Stimulated activated CD4-positive, alpha-beta T cell treated with anti-CD3 and anti-CD28 coated beads, TNF-alpha, amount 100 ng/mL, for 1 hour (primary cell): ENCODE measurements at regions not wholly inside any gene's neighbourhood (a gene's known extent, or its start where the extent isn't known, plus 50 kb on each side); places are given as distances from the start of the nearest gene placed in this dataset.

Experiments used
- DNase-seq, 3 donors: peaks; one replicate each; pipeline ENCODE4 v3.0.0-alpha.2; 2020; ENCODE audit warnings: low read depth in 3 of 3, low spot score in 1 of 3

DNA sequence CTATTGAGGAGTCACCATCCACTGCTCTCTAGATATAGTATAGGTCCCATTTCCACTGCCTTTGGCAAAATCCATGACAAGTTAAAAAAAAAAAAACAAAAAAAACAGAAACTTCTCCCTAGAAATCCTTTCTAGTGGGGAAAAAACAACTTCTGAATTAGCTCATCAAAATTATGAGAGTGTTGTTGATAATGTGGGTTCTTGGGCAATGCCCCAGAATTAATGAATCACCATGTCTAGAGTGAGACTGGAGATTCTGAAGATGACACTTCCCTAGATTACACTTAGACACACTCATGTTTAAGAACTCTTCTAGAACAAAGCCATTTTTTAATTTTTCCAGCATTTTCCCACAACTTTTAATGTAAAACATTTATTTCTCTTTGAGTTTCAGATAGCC lies 728.0 kb upstream of the C9orf72 start:
- DNase-seq, result no peak

DNA sequence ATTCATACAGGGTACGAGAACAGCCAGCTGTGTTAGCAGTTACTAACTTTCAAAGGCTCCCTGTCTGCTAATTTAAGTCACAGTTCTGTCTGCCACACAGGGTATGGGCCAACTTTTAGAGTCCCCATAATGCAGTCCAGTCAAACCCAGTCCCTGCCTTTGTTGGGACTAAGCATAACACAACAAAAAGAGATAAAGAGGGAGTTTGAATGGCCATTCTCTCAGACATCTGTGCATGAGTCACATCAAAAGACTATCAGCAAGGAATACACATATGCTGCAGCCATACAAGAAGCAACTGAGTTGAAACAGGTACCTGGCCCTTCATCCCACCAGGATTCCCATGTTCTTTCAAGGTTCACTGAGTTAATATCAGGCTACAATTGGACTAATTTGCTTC lies 744.5 kb upstream of the C9orf72 start:
- no peak for DNase-seq

DNA sequence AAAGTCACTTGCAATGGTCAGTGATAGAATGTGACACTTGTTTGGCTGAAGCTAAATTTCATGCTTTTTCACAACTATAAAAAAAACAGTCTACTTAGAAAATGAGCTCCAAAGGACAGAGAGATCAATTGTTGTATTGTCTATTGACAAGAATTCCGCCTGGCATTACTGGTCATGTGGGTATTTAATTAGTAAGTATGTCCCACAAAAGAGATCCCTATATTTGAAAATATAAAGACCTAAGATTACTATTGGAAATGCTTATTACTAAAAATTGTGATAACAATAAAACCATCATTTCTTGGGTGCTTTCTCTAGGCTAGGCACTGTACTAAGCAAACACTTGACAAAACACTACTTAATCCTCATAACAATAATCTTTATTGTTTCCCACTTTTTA lies 745.2 kb upstream of the C9orf72 start:
- DNase-seq, result no peak

DNA sequence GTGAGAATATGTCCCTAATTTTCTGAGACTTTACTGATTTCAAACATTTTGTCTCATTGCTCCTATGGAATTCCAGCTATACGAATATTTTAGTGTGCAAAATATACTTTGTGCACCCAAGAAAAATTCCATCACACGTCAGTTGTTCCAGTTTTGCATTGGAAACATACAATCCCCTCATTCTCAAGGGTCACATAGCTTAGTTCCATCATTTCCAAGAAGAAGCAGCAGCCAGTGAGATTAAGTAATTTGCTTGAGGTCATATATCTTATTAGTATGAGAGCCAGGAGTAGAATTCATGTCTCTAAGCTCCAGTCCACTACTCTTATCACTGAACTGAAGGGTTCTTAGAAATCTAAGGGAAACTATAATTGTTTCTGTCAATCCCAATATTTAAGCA lies 746.7 kb upstream of the C9orf72 start:
- no peak for DNase-seq

DNA sequence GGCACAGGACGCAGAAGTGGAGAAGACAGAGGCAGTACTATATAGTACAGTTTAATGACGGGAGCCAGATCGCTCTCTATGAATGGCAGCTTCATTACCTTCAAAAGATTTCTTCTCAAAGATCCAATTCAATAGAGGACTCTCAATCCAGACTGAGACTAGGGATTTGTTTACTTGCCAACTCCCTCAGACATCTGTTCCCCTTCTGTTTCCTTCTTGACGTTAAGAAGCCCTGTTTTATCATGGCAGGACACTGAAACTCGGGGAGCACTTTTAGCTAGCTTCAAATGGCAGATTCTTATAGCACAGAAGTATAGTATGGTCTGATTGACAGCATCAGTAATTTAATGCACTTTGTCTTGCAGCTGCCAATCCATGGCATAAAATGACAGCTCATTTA lies 747.3 kb upstream of the C9orf72 start:
- no peak for DNase-seq

DNA sequence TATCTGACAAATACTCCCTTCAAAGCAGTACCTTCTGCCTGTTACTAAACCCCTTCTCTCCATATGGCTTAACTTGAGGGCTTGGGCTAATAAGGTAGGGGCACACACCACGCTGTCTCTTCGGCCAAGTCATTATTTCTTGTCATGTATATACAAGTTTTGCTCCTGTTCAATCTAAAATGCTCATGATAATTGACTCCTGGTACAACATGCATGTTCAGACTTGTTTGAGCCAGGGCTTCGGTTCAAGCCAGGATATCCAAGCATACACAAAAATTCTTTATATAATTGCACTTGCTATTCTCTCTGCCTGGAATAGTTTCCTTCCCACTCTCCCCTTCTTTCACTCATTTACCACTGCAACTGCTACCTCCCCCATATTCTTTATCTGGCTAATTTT lies 756.0 kb upstream of the C9orf72 start:
- DNase-seq, result no peak

DNA sequence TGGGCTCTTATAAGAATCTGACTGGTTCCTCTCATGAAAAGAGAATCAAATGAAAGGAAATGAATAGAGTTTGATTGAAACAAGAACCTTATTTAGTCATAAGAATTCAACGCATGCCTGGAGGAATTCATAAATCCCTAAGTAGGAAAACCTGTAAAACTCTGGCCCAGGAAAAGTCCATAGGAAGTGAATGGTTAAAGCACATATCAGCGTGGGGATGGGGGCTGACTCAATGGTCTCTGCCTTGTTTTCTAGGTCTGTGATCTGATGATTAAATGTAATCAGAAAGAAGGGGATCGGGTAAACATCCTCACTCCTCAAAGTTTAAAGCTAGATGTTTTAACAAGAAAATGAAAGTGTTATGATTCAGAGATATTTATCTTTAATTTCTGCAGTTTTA lies 759.4 kb upstream of the C9orf72 start:
- DNase-seq, result no peak

DNA sequence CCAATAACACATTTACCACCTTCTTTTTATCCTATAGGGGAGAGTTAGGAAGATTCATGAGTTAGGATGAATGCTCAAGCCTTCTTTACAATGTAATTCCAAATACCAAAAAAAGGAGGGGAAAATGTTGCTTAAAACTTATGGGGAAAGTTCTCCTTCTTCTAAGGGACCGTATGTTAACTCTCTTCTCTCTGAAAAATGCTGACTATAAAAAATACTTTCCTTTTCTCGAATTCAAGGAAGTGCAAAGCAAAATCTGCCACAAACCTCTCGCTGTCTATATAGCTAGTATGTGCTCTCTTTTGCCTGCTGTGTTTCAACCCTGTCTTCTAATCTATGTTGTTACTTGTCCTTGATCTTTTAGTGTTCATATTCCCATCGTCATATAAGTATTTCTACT lies 768.6 kb upstream of the C9orf72 start:
- no peak for DNase-seq

DNA sequence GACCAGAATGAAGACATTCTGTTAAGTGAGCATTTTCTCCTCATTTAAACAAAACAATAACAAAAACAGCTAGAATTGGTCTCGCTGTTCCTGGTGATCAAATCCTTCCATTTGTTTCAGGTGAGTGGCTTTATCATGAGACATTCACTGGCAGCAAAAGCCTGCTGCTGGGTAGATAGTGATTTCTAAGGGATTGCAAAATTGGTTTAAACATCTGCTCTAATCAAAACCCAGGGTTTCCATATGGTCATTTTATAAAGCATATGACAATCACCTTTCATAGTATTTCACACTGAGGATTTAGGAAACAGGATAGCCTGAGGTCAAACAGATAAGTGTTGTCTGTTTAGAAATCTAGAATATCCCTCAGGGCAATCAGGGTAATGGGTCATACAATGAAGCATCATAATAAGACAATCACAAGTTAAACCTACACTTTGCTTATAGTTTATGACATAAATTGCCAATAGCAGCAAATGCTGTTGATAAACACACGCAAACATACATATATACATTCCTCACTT lies 769.6 kb upstream of the C9orf72 start:
- DNase-seq, result no peak

DNA sequence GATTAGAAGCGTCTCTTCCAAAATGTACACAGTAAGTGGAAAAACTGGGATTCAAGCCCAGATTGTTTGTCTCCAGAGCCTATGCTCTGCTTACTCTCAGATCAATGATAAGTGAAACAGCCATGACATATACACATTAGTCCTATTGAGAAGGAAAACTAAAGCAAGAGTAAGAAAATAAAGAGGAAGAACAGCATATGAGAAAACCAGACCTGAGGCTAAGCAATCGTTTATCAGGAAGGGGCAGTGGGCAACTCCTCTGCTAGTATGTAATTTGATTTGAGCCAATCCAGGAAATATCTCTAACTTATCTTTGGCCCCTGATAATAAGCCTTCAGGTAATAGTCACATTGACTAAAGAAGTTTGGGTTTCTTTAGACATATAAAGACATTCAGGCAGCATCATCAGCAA lies 789.9 kb upstream of the C9orf72 start:
- no peak for DNase-seq

DNA sequence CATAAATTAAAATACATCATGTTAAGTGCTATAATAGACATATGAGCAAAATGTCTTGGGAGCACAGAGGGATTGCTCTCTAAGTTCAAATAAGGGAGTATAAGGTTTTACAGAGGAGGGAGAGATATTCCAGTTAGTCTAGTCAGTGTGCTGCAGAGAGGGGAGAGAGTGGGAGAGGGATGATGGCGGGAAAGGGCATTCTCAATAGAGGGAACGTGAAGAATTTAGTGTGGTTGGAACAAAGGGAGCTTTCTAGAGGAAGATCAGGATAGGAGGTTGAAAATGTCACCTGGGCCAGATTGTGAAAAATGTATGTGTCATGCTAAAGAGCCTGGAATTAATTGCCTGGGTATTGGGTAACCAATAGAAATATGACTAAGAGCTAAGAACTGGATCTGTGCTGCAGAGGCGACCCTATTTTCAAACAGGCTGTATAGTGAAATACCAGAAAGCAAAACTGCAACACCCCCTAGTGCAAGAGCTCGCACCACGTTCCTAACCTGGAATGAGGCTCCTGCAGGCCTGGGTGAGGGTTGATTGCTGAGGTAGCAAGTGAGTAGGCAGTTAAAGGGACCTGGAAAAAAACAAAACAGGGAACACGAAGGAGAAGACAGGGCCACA lies 791.8 kb upstream of the C9orf72 start:
- DNase-seq, result no peak

DNA sequence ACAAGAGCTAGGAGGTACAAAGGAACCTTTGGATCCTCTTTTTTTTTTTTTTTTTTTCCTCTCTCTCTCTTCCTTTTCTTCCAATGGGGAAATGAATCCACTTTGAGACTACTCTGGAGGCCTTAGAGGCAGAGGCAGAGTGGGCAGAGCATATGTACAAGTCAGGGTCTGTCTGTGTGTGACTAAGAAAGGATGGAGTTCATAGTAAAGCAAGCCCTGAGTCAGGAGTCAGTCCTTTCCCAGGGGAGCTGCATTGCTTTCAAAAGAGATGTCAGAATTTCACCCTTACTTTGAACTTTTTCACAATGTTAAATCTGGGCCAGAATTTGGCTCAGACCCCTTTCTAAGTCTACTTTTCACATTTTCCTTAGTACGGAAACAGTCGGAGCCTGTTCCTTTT lies 792.4 kb upstream of the C9orf72 start:
- DNase-seq, result no peak

DNA sequence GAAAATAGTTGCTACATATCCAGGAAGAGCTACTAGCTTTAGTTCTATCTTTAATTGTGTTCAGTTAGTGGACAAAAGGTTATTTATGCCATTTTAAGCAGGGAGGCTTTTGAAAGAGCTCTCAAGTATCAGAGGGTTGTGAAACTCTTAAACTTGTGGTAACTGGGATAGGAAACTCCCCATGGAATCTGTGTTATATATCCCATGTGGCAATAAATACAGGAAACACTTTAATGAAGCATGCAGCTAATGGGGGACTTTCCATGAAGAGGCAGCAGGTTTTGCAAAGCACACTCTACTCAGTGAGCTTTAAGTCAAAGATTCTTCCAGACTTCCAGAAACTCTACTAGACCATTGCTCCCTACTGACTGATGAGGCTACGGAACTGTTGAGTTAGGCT lies 805.0 kb upstream of the C9orf72 start:
- DNase-seq, result no peak

DNA sequence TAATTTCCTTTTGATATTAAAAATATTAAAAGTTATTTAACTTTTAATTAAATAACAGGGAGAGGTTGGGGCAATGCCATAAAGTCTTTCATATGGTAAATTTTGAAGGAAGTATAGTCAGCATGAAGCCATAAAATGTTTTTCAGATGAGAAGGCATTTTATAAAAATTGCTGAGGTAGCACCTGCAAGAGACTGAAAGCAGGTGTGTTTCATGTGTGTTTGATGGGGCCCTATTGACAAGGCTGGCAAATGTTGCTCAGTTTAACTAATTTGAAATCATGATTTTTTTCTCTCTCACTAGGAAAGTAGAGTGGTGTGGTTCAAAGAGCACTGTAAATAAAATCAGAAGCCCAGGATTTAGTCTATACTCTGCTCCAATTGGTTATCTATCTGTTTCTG lies 805.8 kb upstream of the C9orf72 start:
- DNase-seq, result no peak

DNA sequence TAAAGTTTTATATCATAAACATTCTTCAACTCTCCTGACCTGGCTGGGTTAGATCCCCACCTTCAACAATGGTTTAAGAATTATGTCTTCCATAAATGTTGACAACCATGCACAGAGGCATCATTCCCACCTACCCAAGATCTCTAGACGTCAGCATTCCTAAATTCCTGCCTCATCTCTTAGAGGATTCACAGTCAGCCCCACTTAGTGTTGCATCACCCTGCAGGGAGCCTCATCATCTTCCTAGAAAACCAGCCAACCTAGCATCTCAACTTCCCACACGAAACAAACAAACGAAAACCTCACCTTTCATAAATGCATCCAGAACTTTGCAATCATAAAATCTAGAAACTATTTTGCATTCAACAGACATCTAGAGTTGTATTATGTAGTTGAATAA lies 816.1 kb upstream of the C9orf72 start:
- no peak for DNase-seq

DNA sequence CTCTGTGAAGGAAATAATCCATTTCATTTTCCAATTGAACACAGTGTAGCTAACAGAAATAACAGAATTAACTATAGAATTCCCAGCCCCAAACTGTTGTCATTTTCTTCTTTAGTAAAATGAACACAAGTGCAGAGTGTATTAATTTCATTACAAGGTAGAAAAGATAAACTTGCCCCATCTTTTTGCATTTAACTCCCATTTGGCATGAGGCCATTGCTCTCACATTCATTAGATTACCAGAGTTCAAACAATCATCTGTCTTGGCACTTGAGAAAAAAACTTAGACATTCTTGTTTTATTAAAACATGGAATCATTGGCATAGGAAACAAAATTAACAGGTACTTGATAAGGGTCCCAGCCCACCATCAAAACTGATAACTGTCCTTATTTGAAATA lies 821.5 kb upstream of the C9orf72 start:
- DNase-seq, result no peak

DNA sequence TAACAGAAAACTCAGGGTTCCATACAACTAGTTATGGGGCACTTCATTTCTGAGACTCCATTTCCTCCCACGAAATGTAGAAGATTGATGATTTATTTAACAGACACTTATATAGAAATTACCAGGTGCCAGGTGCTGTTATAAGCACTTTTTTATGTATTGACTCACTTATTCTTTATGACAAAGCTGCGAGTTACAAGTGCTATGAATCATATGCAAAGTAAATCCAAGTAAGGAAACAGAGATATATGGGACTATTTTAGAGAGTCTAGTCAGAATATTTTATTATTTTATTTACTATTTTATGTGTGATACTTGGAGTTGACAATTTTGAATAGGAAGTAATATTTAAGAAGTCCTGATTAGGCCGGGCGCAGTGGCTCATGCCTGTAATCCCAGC lies 822.8 kb upstream of the C9orf72 start:
- no peak for DNase-seq

DNA sequence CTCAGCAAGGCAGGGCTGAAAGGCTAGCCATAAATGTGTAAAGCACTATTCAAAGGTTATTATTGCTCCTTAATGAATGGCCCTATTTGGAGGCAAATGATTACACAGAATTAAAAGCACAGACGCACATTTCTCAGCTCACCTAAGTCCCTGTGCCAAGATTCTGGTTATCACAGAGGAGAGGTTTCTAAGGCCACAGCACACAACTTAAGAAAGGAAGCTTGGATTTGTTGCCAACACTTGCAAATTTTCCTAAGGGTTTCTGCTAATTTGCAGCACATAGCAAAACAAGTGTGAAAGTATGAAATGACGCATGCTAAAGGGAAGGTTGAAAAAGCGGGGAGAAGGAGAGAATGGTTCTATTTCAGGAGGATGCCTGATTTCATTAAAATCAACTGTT lies 834.1 kb upstream of the C9orf72 start:
- DNase-seq, result no peak

DNA sequence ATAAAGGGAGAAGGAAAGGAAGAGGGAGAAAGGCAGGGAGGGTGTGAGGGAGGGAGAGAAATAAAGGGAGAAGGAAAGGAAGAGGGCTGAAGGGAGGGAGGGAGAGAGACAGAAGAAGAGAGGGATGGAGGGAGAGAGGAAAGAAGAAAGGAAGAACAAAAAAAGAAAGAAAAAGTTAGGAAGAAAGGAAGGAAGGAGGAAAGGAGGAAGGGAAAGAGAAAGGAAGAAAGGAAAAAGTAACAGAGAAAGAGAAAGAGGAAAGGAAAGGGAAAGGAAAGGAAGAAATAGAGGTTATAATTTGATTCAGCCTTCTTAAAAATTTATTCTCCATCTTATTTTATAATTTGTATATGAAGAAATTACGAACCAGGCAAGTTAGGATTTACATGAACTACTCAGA lies 836.6 kb upstream of the C9orf72 start:
- DNase-seq, result no peak

DNA sequence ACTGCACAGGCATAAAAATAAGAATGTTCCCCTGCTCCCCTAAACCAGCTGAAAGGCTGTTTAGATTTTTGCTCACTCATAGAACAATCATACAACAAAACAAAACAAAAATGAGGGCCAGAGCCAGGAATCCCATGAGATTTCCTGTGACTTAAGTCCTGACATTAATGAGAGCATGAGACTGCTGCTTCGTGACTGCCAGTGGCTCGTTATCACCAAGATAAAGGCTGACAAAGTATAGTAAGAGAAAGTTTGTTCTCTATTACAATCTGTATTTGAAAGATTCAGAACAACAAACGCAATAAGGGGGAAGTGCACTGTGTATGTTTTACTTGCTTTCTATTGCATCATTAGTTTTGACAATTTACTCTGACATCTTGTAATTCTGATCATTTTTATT lies 837.1 kb upstream of the C9orf72 start:
- no peak for DNase-seq

DNA sequence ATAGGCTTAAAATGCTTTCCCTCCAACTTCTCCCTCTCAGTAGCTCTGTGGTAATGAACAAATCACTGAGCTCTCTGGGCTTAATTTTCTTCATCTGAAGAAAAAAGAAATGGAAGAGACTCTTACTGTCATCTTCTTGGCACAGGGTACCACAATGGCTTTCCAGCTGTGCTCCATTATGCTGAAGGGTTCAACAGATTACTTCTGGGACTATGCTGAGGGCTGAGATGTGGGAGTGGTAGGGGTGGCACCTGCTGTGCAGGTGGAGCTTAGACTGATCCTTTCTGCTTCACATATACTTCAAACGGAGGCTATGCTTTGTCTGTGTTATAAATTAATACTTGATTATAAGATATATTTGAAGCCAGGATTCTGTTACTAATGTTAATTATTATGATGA lies 840.2 kb upstream of the C9orf72 start:
- DNase-seq, result no peak

DNA sequence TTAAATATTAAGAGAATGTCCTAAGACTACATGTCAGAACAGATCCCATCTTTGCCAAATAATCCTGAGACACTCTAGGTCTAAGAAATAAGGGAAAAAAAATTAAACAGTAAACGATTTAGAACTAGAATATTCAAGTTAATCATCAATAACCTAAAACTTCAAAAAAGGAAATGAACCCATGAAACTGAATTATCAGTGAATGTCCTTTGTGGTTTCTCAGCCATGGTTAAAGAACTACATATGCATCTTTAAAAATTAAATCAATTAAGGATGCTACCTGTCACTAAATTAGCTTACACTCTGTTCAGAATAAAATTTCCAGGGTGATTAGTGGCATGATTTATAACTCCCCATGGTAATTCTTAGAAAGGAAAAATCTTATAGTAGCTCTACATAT lies 850.0 kb upstream of the C9orf72 start:
- DNase-seq, result no peak

DNA sequence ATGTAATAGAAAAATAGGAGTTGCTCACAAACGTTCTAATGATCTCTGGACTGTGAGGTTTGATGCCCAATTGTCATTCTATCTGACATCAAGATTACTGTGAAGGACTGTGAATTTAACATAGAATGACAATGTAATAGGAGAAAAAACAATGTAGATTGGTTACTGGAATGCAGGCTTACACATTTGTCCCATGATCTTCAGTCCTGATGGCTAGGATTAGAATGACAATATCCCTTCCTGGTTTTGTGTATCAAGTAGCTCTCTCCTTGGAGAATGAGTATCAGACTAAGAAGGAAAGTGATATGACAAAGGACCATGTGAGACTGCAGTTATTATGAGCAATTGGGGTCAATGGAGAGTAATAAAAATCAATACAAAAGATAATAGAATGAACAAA lies 862.2 kb upstream of the C9orf72 start:
- no peak for DNase-seq

DNA sequence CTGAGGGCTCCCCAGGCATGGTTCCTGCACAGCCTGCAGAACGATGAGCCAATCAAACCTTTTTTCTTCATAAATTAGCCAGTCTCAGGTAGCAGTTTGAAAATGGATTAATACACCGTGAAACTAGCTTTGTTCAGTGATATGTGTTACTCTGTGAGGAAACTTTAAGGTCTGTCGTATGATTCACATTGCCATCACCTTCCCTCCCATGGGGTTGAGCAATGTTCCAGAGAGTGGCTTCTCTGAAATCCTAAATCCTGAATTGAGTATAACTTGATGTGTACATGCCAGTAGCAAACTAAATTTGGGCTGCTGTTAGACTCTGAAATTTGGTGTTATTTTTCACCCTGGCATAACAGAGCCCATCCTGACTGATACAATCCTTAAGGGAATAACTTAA lies 866.4 kb upstream of the C9orf72 start:
- DNase-seq, result no peak
